ENCODE measurements at regions not wholly inside any gene's neighbourhood (a gene's known extent, or its start where the extent isn't known, plus 50 kb on each side); places are given as distances from the start of the nearest gene placed in this dataset.
"Not testable (repeated sequence)": the region's sequence is repeated elsewhere in the genome, so short reads cannot be mapped to it uniquely, and the experiment has no call there.

DNA sequence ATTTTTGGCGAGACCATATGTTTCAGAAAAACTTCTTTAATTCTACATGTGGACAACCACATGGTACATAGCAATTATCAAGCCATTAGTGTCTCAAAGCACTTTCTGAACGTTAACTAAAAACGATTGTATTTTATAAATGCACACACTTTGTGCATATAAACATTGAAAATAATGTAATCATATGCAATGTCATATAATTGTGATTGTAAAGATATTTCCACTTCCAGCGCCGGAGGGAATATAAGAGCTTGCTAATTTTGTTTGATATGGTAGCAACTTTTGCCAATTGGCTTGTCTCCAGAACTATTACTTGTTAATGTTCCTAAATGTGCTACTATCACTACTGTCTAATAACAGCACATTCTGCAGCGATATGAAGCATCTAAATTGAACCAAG lies 162.3 kb upstream of the SMIM31 start:
- no peak overlapping the region for H3K4me3 ChIP-seq
- no peak overlapping the region for H3K27ac ChIP-seq

DNA sequence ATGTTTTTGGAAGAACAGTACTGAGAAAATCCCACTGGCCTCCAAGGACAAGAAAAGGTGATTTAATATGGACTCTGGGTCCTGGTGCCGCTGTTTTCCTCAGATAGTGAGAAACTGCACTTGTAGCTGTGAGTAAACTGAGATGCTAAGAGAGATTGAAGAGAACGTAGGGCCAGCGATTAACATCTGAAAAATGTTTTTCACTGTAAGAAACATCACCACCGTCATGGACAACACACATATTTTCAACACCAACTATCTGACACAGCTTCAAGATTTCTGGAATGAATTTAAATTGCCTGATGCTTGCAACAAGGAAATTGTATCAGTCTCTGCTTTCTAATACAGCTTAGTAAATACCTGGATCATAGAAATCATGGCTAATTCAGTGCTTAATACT lies 158.2 kb upstream of the SMIM31 start:
- Histone ChIP-seq H3K27ac (no peak overlapping the region), H3K4me3 (no peak overlapping the region)

DNA sequence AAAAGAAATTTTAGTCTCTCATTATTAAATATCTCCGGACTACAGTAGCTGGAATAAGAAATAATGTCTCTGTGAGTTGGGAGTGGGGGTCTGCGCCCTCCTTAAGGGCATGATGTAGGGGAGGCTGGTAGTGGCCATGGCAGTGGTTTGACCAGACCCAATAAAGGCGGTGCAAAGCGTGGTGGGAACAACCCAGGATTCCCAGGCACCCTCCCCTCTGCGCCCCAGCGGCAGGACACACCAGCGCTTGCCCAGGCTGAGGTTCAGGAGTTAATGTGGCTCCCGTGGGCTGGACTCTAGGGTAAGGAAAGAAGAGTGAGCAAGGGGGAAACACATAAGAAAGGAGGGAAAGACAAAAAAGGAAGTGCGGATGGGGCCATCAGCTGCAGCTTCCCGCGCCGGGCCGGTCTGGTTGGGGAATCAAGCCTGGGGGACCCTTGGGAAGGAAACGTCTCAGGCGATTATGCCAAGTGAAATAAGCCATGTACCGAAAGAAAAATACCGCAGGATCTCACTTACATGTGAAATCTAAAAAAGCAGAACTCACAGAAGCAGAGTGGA lies 157.5 kb upstream of the SMIM31 start:
- H3K27ac ChIP-seq = no peak overlapping the region
- H3K4me3 ChIP-seq = no peak overlapping the region

DNA sequence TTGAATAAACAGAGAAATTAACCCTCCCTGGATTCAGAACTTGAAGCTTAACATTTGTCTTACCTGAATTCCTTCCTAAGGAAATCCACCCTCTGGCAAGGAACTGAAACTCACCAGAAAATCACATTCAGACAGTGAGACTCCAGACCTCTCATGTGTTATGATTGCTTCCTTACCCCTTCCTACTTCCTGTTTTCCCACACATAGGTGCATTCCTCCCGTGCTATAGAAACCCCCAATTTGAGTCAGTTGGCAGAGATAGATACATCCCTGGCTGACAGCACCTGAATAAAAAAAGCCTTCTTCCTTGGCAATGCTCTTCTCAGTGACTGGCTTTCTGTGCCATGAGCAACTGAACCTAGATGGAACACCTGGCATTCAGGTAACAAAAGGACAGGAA lies 157.0 kb upstream of the SMIM31 start:
- H3K27ac ChIP-seq = no peak overlapping the region

DNA sequence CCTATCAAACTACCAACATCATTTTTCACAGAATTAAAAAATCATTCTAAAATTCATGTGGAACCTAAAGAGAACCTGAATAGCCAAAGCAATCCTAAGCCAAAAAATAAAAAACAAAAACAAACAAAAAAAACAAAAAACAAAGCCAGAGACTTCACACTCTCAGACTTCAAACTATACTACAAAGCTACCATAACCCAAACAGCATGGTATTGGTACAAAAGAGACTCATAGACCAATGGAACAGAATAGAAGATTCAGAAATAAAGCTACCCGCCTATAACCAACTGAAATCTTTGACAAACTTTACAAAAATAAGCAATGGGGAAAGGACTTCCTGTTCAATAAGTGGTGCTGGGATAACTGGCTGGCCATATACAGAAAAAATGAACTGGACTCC lies 152.3 kb upstream of the SMIM31 start:
- Histone ChIP-seq H3K27ac (no peak overlapping the region), H3K4me3 (no peak overlapping the region)

More for the DNA sequence above, 157.0 kb upstream of the SMIM31 start:
- H3K4me3 ChIP-seq = no peak overlapping the region

DNA sequence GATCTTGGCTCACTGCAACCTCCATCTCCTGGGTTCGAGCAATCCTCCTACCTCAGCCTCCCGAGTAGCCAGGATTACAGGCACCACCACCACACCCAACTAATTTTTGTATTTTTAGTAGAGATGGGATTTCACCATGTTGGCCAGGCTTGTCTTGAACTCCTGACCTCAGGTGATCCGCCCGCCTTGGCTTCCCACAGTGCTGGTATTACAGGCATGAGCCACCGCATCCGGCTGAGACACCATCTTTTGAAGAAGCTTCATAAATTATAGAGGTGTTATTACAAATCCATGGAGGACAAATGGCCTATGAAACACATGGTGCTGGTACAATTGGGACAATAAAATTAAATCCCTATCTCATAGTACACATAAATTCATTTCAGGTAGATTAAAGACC lies 148.1 kb upstream of the SMIM31 start:
- not testable (repeated sequence) for H3K27ac ChIP-seq, H3K4me3 ChIP-seq

DNA sequence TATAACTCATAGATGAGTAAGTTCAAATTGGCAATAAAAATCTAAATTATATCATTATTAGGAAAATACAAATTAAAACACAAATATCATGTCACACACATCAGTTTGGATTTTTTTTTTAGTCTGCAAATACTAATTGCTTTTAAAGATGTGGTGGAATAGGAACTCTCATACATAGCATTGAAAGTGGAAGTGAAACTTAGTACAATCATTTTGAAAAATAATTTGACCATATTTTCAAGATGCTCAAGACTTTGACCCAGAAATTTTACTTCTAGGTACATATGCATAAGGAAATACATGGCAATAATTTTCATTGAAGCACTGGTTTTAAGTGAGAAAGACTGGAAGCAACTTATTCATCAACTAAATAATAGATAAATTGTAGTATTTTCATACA lies 147.5 kb upstream of the SMIM31 start:
- Histone ChIP-seq H3K4me3 (no peak overlapping the region), H3K27ac (no peak overlapping the region)

DNA sequence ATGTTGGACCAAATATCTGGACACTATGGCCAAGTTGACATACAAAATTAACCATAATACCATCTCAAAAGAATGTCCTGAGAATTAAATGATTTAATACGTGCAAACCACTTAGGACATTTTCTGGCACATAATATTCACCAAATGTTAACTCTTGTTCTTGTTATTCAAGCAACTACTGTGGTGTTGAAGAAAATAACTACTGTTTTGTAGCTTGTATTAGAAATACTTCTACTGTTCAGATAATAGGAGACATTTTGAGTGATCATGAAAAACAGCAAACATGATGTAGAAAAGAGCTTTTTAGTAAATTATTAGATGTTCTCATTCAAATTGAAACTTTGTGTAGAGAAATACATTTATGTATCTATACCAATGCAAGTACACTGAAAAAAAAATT lies 140.7 kb upstream of the SMIM31 start:
- Histone ChIP-seq H3K27ac (no peak overlapping the region), H3K4me3 (no peak overlapping the region)

DNA sequence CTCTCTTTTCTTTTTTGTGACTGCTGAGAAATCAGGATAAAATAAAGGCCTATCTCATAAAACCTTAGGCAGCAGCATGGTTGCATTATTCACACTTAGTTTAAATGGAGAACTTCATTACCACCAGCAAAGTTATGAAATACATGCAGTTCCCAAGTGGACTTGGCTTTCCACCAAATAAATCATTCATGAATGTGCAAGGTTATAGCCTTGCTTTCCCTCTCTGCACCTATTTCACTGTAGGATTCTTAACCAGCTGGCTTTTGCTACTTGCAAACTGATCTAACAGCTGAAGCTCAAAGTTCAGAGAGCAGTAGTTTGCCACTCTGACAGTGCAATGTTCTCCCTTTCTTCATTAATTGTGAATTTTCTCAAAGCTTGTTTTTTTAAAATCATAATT lies 140.1 kb upstream of the SMIM31 start:
- H3K4me3 ChIP-seq = no peak overlapping the region
- H3K27ac ChIP-seq = no peak overlapping the region

DNA sequence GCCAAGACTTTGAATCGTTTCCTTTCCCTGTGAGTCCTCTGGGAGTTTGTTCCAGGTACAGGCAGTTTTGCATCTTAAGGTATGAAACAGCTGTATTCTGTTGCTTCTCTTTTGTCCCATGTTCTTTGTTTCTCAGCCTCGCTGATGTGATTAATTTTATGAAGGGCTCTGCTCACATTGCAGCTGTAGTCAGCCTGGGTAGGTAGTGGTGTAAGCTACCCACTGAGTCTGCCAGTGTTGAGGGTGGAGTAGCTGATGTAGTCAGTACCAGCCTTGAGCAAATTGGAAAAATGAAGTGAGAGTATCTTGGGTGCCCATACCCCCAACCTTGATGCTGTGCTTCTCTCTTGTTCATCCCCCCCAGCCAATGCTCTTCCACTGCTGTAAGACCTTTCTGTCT lies 139.6 kb upstream of the SMIM31 start:
- H3K27ac ChIP-seq = no peak overlapping the region
- no peak overlapping the region for H3K4me3 ChIP-seq

DNA sequence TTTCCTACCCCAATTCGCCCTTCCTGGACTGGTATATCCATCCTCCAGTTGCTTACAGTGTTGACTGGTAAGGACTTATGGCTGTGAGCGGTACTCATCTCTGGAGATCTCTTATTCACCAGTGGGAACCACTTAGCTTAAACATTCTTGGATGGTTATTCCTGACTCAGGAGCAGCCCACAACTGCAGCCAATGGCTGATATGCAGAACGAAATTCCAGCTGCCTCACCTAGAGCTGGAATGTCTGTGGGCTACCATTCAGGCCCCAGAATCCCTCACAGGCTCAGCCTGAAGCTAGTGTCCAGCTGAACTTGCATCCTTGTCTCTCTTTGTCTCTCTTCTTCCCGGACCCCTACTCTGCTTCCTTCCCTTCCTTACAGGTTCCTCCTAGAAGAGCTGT lies 138.9 kb upstream of the SMIM31 start:
- Histone ChIP-seq H3K27ac (no peak overlapping the region), H3K4me3 (no peak overlapping the region)

DNA sequence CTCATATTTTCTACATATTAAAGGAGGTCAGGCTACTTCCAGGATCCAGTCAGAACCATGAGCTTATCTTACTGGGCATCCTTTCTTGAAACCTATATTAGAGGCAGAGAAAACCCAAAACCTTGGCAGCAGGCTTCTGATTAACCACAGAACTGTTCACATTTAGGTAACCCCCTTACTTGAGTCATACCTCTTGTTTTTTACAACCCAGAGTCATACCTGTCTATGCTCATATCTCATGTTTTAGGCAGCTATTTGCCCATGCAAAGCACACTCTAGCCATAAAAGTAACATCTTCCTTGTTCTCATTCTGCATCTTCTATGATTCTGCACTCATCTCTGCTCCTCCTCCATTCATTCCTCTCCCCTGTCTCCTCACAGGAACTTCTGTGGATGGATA lies 138.0 kb upstream of the SMIM31 start:
- no peak overlapping the region for H3K4me3 ChIP-seq
- no peak overlapping the region for H3K27ac ChIP-seq

DNA sequence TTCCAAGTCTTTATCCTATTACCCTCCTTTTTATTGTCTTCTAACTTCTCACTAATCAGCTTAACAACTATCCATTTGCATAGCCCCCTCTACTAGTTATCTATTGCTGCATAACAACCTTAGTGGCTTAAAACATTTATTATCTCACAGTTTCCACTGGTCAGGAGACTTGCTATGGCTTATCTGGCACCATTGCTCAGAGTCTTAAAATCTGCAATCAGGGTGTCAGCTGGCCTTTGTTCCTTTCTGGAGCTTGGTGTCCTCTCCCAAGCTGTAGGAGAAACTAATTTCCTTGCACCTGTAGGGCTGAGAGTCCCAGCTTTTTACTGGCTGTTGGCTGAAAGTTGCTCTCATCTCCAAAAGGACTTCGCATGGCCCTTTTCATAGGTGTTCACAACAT lies 137.0 kb upstream of the SMIM31 start:
- no peak overlapping the region for H3K4me3 ChIP-seq
- H3K27ac ChIP-seq = no peak overlapping the region

DNA sequence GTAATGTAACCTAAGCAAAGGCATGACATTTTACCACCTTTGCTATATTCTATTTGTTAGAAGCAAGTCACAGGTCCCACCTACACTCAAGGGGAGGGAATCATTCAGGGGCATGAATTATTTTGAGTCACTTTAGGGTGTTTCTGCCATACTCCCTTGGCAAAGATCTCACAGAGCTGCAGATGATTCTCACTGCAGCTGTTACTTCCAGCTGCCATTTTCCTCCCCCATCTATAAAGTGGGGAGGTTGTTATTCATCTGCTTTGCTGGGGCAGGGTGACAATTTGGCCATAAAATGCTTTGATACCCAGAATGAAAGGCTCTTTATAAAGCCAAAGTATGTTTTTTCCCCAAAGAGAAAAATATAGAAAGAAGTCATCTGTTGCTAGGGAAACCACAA lies 136.5 kb upstream of the SMIM31 start:
- Histone ChIP-seq H3K4me3 (no peak overlapping the region), H3K27ac (no peak overlapping the region)

DNA sequence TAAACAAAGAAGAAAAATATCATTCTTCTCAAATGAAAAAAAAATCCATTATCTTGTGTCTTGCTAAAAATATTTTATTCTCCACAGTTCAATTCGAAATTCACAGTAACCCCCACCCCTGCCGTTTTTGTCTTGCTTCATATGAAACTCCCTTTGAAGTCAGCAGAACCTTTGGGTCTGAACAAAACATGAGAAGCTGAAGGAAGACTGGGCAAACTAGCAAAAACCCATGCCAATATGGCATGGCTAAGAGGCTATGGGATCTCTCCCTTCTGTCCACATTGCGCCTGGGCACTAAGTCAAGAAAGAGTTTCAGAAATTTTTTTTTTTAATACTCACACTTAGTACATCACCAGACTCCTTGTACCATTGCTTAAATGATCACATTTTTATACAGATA lies 136.0 kb upstream of the SMIM31 start:
- no peak overlapping the region for H3K4me3 ChIP-seq
- no peak overlapping the region for H3K27ac ChIP-seq

DNA sequence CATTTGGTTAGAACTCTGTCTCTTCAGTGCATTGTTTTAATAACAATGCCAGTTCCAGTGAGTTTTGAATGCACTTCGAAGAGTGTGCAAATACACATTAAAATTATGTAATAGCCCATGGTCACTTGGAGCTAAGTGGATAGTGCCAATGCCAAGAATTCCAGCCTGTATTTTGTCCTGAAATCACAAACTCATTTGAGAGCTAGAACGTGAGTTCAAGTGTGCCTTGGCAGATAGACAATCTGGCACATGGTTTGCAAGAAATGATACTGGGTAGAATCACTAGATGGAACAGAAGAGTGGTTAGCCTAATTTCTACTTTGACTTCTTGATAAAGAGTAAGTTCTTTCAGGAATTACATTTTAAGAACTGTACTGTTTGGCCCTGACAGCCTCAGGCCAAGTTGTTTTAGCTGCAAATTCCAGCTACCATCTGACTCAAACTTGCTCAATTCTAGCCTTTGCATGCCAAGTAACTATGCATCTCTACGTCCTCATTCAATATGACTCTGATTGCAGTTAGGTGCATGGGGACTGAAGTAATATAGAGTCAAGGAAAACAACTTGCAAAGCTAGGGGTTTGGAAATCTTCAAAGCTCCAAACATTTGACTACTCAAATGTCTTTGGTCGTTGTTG lies 131.9 kb upstream of the SMIM31 start:
- Histone ChIP-seq H3K4me3 (no peak overlapping the region), H3K27ac (no peak overlapping the region)

DNA sequence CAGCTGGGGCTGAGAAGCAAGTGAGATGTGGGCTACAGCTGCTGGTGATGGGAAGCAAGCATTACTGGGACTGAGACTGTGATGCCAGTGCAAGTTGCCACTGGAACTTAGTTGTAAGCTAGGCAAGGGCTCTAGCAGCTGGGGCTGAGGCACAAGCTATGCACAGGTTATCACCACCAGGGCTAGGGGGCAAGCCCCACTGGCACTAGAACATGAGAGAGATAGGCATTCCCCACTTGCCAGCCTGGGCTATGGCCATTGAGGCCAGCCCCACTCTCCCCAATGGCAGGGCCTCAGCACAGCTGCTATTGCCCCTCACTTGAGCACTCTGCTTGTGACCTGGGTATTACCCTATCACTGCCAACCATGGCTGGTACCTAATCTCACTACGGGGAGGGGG lies 130.8 kb upstream of the SMIM31 start:
- Histone ChIP-seq H3K27ac (no peak overlapping the region), H3K4me3 (no peak overlapping the region)

DNA sequence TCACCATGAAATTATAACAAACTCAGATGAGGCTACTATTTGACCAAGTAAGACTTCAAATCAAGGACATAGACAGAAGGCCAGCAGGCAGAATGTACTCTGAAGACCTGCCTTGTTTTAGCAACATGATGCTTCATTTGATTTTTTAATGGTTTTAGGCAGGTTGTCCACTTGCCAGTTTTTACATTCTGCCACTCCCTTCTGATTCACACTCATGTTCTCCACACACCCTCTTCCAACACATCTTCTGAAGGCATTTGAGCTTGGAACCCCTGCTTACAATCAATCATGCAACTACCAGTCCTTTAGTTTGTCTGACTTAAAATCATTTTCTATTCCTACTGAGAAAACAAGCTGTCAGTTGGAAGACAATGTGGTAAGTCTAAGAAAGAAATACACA lies 114.9 kb upstream of the SMIM31 start:
- Histone ChIP-seq H3K27ac (no peak overlapping the region), H3K4me3 (no peak overlapping the region)

DNA sequence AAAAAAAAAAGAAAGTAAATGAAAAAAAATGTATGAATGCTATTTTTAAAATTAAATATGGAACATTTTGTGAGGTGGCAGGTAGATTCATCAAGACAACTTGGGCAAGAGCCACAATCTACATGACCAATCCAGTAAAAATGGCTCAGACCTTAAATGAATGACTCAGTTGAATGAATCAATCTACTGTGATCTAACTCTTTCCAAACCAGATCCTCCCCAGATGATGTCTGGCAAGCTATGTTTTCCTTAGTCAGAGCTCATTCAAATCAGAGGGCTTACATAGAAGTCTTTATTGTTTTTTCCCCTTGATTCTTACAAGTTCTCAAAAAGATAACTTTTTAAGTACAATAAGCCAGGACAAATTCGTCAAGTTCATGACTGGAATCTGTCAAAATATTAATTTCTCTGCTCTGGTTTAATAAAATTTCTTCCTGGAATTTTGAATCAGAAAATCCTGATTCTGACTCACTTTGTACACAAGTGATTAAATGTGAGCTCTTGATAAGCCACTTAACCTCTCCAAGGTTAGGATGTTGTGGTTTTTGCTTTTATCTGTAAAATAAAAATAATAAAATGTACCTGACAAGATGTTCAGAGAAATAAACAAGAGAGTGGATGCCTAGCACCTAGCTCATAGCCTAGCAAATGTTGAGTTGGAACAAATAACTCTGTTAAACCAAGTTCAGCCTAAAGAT lies 105.6 kb upstream of the SMIM31 start:
- Histone ChIP-seq H3K27ac (no peak overlapping the region), H3K4me3 (no peak overlapping the region)

DNA sequence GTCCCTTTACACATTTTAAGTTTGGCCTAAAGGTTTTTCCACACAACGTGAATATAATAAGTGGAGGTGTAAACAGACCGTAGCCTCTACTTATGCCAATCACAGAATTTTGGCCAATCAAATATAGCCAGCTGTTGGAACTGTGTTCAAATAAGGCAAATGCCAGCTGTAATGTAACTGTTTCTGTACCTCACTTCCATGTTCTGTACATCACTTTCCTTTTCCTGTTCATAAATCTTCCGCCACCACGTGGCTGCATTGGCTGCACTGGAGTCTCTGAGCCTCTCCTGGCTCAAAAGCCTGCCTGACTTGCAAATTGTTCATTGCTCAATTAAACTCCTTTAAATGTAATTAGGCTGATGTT lies 105.1 kb upstream of the SMIM31 start:
- Histone ChIP-seq H3K27ac (no peak overlapping the region), H3K4me3 (no peak overlapping the region)

DNA sequence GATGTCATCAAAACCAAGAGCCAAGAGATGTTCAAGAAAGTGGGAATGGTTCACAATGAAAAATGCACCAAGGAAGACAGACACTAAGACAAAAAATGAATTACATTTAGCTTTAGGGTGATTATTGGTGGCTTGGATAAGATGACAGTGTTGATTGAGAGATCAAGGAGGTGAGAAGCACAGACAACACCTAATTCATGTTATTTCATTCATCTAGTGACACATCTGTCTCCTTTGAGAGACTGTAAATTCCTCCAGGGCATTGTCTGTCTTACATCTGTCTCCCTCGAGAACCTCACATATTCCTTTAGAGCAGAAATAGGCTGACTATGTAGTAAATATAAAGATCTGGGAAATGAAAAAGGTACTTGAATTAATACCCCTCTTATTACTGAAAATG lies 94.2 kb upstream of the SMIM31 start:
- H3K4me3 ChIP-seq = no peak overlapping the region
- no peak overlapping the region for H3K27ac ChIP-seq

DNA sequence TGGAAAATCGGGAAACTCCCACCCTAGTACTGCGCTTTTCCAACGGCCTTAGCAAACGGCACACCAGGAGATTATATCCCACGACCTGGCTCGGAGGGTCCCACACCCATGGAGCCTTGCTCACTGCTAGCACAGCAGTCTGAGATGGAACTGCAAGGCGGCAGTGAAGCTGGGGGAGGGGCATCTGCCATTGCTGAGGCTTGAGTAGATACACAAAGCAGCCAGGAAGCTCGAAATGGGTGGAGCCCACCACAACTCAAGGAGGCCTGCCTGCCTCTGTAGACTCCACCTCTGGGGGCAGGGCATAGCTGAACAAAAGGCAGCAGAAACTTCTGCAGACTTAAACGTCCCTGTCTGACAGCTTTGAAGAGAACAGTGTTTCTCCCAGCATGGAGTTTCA lies 77.8 kb upstream of the SMIM31 start:
- H3K4me3 ChIP-seq, H3K27ac ChIP-seq: not testable (repeated sequence)

Measured in skin epidermis (tissue), 12 donors.